Loucy (cell line): ENCODE measurements at regions not wholly inside any gene's neighbourhood (a gene's known extent, or its start where the extent isn't known, plus 50 kb on each side); places are given as distances from the start of the nearest gene placed in this dataset.

ENCODE experiments used
- H2AFZ ChIP-seq: fragments of 200-600 bp; sonication (generic); 2 replicates; pipeline ENCODE4 v1.6.0; 2016; ENCODE audit warnings: antibody characterized with exemption, mild to moderate bottlenecking, low read length, moderate library complexity
- H3F3A ChIP-seq: fragments of 200-600 bp; 2 replicates; pipeline ENCODE4 v1.6.0; 2016; ENCODE audit warnings: antibody characterized with exemption, low read depth, mild to moderate bottlenecking
- H3K27me3 ChIP-seq: fragments of 200-600 bp; sonication (generic); 2 replicates; pipeline ENCODE4 v1.6.1; 2014; ENCODE audit warnings: low read length, mild to moderate bottlenecking; ENCODE audit not compliant: insufficient read depth, poor library complexity, severe bottlenecking
- H3K36me3 ChIP-seq: fragments of 200-600 bp; sonication (generic); 2 replicates; pipeline ENCODE4 v1.6.1; 2016; ENCODE audit warnings: low read length; ENCODE audit not compliant: insufficient read depth
- H3K4me1 ChIP-seq: fragments of 200-600 bp; sonication (generic); 2 replicates; pipeline ENCODE4 v1.5.1; 2014; ENCODE audit warnings: low read length, mild to moderate bottlenecking; ENCODE audit not compliant: insufficient read depth, poor library complexity, severe bottlenecking
- H3K4me2 ChIP-seq: fragments of 200-600 bp; sonication (generic); 2 replicates; pipeline ENCODE4 v1.6.0; 2014; ENCODE audit warnings: antibody characterized with exemption, low read length, low read depth, mild to moderate bottlenecking; ENCODE audit not compliant: poor library complexity, severe bottlenecking
- H3K4me3 ChIP-seq: fragments of 200-600 bp; sonication (generic); 2 replicates; pipeline ENCODE4 v1.5.1; 2014; ENCODE audit warnings: low read length, mild to moderate bottlenecking, mixed read lengths; ENCODE audit not compliant: poor library complexity, severe bottlenecking
- H3K79me2 ChIP-seq: fragments of 200-600 bp; sonication (generic); 2 replicates; pipeline ENCODE4 v1.6.1; 2014; ENCODE audit warnings: low read length; ENCODE audit not compliant: insufficient read depth
- H3K9ac ChIP-seq: fragments of 200-600 bp; sonication (generic); 2 replicates; pipeline ENCODE4 v1.6.0; 2014; ENCODE audit warnings: mild to moderate bottlenecking, low read depth, low read length, moderate library complexity; ENCODE audit not compliant: poor library complexity, severe bottlenecking
- H3K9me2 ChIP-seq: fragments of 200-600 bp; sonication (generic); replicated peaks from 2 replicates; pipeline ENCODE4 v1.6.1; 2016; ENCODE audit warnings: low read depth, low read length, mixed read lengths
- H3K9me3 ChIP-seq: fragments of 200-600 bp; sonication (generic); 2 replicates; pipeline ENCODE4 v1.6.1; 2014; ENCODE audit warnings: mild to moderate bottlenecking, antibody characterized with exemption, low read length, low read depth; ENCODE audit not compliant: insufficient read depth
- H4K20me1 ChIP-seq: fragments of 200-600 bp; sonication (generic); 2 replicates; pipeline ENCODE4 v1.6.0; 2014; ENCODE audit warnings: antibody characterized with exemption, low read length, mild to moderate bottlenecking; ENCODE audit not compliant: insufficient read depth, poor library complexity, severe bottlenecking
- EZH2phosphoT487 ChIP-seq: fragments of 200-600 bp; IDR thresholded peaks from 2 replicates; pipeline ENCODE4 v1.6.1; 2018; ENCODE audit warnings: antibody characterized with exemption, mild to moderate bottlenecking, moderate library complexity, borderline replicate concordance
- TF ChIP-seq, protein P1 (sequence below): fragments of 200-600 bp; sonication (generic); conservative IDR thresholded peaks from 2 replicates; pipeline ENCODE4 v1.5.1; 2014; ENCODE audit warnings: mild to moderate bottlenecking, antibody characterized with exemption, low read length

- Histone ChIP-seq H3K9ac (peak overlapping the region; percentile 70), H3K4me3 (no peak overlapping the region), H3K9me2 (no peaks in the 10 kb centered on the region), H4K20me1 (no peaks in the 10 kb centered on the region), H3K9me3 (no peaks in the 10 kb centered on the region), H3F3A (0 out of 2 replicates have a peak, but pooled peaks cover 3% of the 10 kb centered on the region), H3K4me1 (peaks cover 89% of the 10 kb centered on the region), H3K36me3 (no peaks in the 10 kb centered on the region), H3K79me2 (no peaks in the 10 kb centered on the region), H2AFZ (no peak overlapping the region), H3K4me2 (peak overlapping the region; percentile 54), H3K27me3 (no peaks in the 10 kb centered on the region)
- TF ChIP-seq, protein P1, sequence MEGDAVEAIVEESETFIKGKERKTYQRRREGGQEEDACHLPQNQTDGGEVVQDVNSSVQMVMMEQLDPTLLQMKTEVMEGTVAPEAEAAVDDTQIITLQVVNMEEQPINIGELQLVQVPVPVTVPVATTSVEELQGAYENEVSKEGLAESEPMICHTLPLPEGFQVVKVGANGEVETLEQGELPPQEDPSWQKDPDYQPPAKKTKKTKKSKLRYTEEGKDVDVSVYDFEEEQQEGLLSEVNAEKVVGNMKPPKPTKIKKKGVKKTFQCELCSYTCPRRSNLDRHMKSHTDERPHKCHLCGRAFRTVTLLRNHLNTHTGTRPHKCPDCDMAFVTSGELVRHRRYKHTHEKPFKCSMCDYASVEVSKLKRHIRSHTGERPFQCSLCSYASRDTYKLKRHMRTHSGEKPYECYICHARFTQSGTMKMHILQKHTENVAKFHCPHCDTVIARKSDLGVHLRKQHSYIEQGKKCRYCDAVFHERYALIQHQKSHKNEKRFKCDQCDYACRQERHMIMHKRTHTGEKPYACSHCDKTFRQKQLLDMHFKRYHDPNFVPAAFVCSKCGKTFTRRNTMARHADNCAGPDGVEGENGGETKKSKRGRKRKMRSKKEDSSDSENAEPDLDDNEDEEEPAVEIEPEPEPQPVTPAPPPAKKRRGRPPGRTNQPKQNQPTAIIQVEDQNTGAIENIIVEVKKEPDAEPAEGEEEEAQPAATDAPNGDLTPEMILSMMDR = no peak
- no peak for TF ChIP-seq EZH2phosphoT487
These were observed 118.3 kb downstream of the SLC25A47 start for GRCh38 chr14:100441271-100441947.

GRCh38 chr14:100442036-100442435, 118.9 kb downstream of the SLC25A47 start:
- peak overlapping the region; percentile 54 for H3K4me2 ChIP-seq
- H3K4me1 ChIP-seq = peaks cover 89% of the 10 kb centered on the region
- no peak for TF ChIP-seq EZH2phosphoT487
- TF ChIP-seq, protein P1 = no peak
- H3K9me3 ChIP-seq = no peaks in the 10 kb centered on the region
- no peak overlapping the region for H3K4me3 ChIP-seq
- 0 out of 2 replicates have a peak, but pooled peaks cover 3% of the 10 kb centered on the region for H3F3A ChIP-seq
- H3K9ac ChIP-seq = peak overlapping the region; percentile 70
- no peaks in the 10 kb centered on the region for H4K20me1 ChIP-seq
- no peaks in the 10 kb centered on the region for H3K27me3 ChIP-seq
- H3K9me2 ChIP-seq = no peaks in the 10 kb centered on the region
- no peaks in the 10 kb centered on the region for H3K36me3 ChIP-seq
- H2AFZ ChIP-seq = no peak overlapping the region
- H3K79me2 ChIP-seq = no peaks in the 10 kb centered on the region

GRCh38 chr14:100442498-100443490, 119.7 kb downstream of the SLC25A47 start:
- Histone ChIP-seq H3K9me2 (no peaks in the 10 kb centered on the region), H3K9ac (peak overlapping the region; percentile 45), H2AFZ (no peak overlapping the region), H3K4me1 (peaks cover 91% of the 10 kb centered on the region), H3K9me3 (no peaks in the 10 kb centered on the region), H3K4me2 (peak overlapping the region; percentile 54), H3F3A (0 out of 2 replicates have a peak, but pooled peaks cover 3% of the 10 kb centered on the region), H4K20me1 (no peaks in the 10 kb centered on the region), H3K27me3 (no peaks in the 10 kb centered on the region), H3K4me3 (no peak overlapping the region), H3K36me3 (no peaks in the 10 kb centered on the region), H3K79me2 (no peaks in the 10 kb centered on the region)
- TF ChIP-seq, protein P1 = no peak
- TF ChIP-seq EZH2phosphoT487 = no peak
